Left kidney (tissue), 1 donor: ENCODE measurements at regions not wholly inside any gene's neighbourhood (a gene's known extent, or its start where the extent isn't known, plus 50 kb on each side); places are given as distances from the start of the nearest gene placed in this dataset.

Experiments
- DNase-seq: peaks from one replicate; pipeline ENCODE4 v3.0.0-alpha.2; 2013

- DNase-seq: no peak
Observed at GRCh38 chr13:68026077-68026476, 795.9 kb upstream of the PCDH9 start.

- DNase-seq: no peak
Observed at GRCh38 chr13:68025604-68026003, 795.5 kb upstream of the PCDH9 start.

- no peak for DNase-seq
Observed at GRCh38 chr13:68023838-68024581, 793.9 kb upstream of the PCDH9 start.

- no peak for DNase-seq
Observed at GRCh38 chr13:68019901-68020300, 789.8 kb upstream of the PCDH9 start.

- DNase-seq: no peak
Observed at GRCh38 chr13:68009546-68009945, 779.4 kb upstream of the PCDH9 start.

GRCh38 chr13:68007576-68007975 lies 777.4 kb upstream of the PCDH9 start:
- DNase-seq: no peak

- DNase-seq: no peak
Observed at GRCh38 chr13:67996101-67996500, 766.0 kb upstream of the PCDH9 start.

- DNase-seq: no peak
Observed at GRCh38 chr13:67990868-67991267, 760.7 kb upstream of the PCDH9 start.

- DNase-seq: no peak
Observed at GRCh38 chr13:67986234-67986633, 756.1 kb upstream of the PCDH9 start.

GRCh38 chr13:67977066-67977465 lies 746.9 kb upstream of the PCDH9 start:
- no peak for DNase-seq

GRCh38 chr13:67971291-67971690 lies 741.2 kb upstream of the PCDH9 start:
- DNase-seq: no peak

GRCh38 chr13:67967031-67967430 lies 736.9 kb upstream of the PCDH9 start:
- DNase-seq: no peak

- DNase-seq: no peak
Observed at GRCh38 chr13:67966065-67966464, 735.9 kb upstream of the PCDH9 start.

- no peak for DNase-seq
Observed at GRCh38 chr13:67964986-67965385, 734.9 kb upstream of the PCDH9 start.

GRCh38 chr13:67964091-67964490 lies 734.0 kb upstream of the PCDH9 start:
- DNase-seq: no peak

- DNase-seq: no peak
Observed at GRCh38 chr13:67961331-67961730, 731.2 kb upstream of the PCDH9 start.

GRCh38 chr13:67951431-67951830 lies 721.3 kb upstream of the PCDH9 start:
- DNase-seq: no peak

GRCh38 chr13:67950603-67951002 lies 720.5 kb upstream of the PCDH9 start:
- DNase-seq: no peak

- DNase-seq: no peak
Observed at GRCh38 chr13:67946131-67946530, 716.0 kb upstream of the PCDH9 start.

- DNase-seq: no peak
Observed at GRCh38 chr13:67943116-67943515, 713.0 kb upstream of the PCDH9 start.

- DNase-seq: no peak
Observed at GRCh38 chr13:67935626-67936025, 705.5 kb upstream of the PCDH9 start.

- no peak for DNase-seq
Observed at GRCh38 chr13:67934617-67935330, 704.6 kb upstream of the PCDH9 start.

GRCh38 chr13:67932991-67933390 lies 702.9 kb upstream of the PCDH9 start:
- DNase-seq: no peak
